GM12872 (cell line): ENCODE measurements at regions not wholly inside any gene's neighbourhood (a gene's known extent, or its start where the extent isn't known, plus 50 kb on each side); places are given as distances from the start of the nearest gene placed in this dataset.

Source experiments
- CTCF ChIP-seq: IDR thresholded peaks from 3 replicates; pipeline ENCODE4 v1.5.1; 2011; ENCODE audit warnings: low read depth, mild to moderate bottlenecking, low read length, moderate library complexity; ENCODE audit not compliant: insufficient read depth

- TF ChIP-seq CTCF: no peak
These were observed 110.0 kb upstream of the PMEPA1 start for GRCh38 chr20:57819691-57820380.

- TF ChIP-seq CTCF: no peak
These were observed 109.5 kb upstream of the PMEPA1 start for GRCh38 chr20:57819291-57819690.

- no peak for TF ChIP-seq CTCF
These were observed 108.8 kb upstream of the PMEPA1 start for GRCh38 chr20:57818418-57819181.

- TF ChIP-seq CTCF: no peak
These were observed 105.6 kb upstream of the PMEPA1 start for GRCh38 chr20:57815405-57815804.

- no peak for TF ChIP-seq CTCF
These were observed 104.7 kb upstream of the PMEPA1 start for GRCh38 chr20:57814529-57814928.

- TF ChIP-seq CTCF: no peak
These were observed 103.9 kb upstream of the PMEPA1 start for GRCh38 chr20:57813509-57814269.

GRCh38 chr20:57811374-57812020 is 101.7 kb upstream of the PMEPA1 start:
- TF ChIP-seq CTCF: no peak
